DMS53 treated with DMSO at 0.1 percent for 48 hours (cell line): ENCODE measurements at regions not wholly inside any gene's neighbourhood (a gene's known extent, or its start where the extent isn't known, plus 50 kb on each side); places are given as distances from the start of the nearest gene placed in this dataset.
"Not testable (repeated sequence)": the region's sequence is repeated elsewhere in the genome, so short reads cannot be mapped to it uniquely, and the experiment has no call there.

Source experiments
- DNase-seq: peaks from one replicate; lab custom pipeline; 2025; ENCODE audit not compliant: unreplicated experiment; lab: John Stamatoyannopoulos, UW

DNA sequence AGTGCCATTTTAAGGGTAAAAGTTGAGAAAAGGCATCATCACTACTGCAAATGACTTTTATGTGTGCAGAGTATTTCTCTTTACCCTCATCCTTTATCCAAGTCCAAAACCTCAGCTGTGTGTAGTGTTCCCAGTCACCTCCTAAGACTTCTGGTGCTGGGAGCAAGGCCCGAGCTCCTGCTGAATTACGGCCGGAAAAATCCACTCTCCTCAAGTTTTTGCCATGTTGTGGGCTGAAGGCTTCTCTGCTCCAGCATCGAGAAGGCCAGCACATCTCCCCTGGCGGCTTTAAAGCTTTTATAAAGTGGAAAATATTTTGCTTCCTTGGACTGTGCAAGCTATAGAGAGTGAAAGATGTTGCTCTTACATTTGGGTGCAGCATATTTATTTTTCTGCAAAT lies 153.2 kb upstream of the THBS2 start:
- DNase-seq, result no peak

DNA sequence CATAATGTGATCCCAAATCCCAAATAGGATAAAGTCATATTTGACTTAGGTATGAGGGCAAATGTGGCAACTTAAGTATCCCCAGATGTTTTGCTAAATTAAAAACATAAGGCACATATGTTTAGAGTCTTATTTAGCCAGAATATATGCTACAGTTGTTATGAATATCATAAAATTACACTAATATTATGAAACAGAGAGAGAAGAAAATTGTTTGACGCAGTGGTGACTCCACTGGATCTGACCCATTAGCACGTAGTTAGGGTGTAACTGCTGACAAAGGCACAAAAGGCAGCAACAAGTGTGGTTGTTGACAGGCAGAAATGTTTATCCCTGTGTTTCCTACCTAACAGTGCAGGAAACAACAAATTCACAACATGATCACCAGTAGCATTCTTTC lies 152.4 kb upstream of the THBS2 start:
- no peak for DNase-seq

GRCh38 chr6:169404828-169405227 lies 151.2 kb upstream of the THBS2 start:
- DNase-seq, result no peak

- no peak for DNase-seq
Observed at GRCh38 chr6:169398342-169399105, 144.9 kb upstream of the THBS2 start.

GRCh38 chr6:169397684-169398083 lies 144.0 kb upstream of the THBS2 start:
- DNase-seq, result no peak

GRCh38 chr6:169396554-169397163 lies 143.0 kb upstream of the THBS2 start:
- no peak for DNase-seq

GRCh38 chr6:169396009-169396539 lies 142.4 kb upstream of the THBS2 start:
- DNase-seq, result not testable (repeated sequence)

DNA sequence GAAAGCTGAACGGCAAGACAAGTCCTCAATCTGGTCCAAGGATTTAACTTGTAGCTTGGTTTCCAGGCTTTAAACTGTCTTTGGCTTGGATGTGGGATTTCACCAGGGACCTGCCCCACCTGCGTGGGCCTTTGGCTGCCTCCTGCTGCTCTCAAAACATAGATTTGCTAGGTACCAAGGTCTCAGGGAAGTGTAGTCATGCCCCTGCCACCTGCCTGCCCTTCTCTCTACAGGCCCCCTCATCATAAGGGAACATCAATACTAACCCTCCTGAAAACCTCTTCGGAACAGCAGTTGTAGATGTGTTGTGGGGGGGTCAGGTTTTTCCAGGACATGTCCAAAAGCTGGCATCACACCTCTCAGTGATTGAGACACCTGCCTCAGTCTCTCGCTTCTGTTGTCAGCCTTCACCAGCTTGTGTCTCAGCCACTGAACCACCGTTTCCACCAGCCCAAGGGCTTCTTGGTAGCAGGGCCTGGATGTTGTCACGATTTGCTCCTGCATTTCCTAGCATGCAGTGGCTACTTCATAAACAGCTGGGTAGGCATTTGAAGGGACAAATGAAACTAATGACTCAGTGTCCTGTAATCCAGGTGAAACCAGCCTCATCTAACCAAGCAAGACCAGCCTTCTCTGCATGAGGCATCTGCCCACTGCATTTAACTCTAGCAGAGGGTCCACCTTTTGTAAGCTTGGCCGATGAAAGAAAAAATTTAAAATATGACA lies 141.6 kb upstream of the THBS2 start:
- no peak for DNase-seq

DNA sequence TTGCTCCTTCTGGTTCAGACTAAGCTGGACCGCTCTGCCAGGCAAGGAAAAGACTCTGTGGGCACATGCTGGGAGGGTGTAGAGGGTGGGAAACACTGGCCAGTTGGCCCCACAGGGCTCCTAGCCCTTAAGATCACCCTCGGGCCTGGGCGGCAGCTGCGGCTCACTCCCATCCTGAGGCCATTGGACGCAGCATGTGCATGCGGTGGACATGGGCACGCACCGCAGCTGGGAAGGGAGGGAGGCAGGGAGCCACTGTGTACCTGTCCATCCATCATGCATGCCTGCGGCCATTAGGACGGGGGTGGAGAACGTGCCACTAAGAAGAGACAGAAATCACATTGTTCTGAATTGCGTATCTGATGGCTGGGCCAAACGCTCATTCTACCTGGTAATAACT lies 140.1 kb upstream of the THBS2 start:
- DNase-seq, result no peak

GRCh38 chr6:169391473-169392071 lies 137.9 kb upstream of the THBS2 start:
- DNase-seq, result no peak

- DNase-seq, result no peak
Observed at GRCh38 chr6:169388395-169389166, 134.9 kb upstream of the THBS2 start.

DNA sequence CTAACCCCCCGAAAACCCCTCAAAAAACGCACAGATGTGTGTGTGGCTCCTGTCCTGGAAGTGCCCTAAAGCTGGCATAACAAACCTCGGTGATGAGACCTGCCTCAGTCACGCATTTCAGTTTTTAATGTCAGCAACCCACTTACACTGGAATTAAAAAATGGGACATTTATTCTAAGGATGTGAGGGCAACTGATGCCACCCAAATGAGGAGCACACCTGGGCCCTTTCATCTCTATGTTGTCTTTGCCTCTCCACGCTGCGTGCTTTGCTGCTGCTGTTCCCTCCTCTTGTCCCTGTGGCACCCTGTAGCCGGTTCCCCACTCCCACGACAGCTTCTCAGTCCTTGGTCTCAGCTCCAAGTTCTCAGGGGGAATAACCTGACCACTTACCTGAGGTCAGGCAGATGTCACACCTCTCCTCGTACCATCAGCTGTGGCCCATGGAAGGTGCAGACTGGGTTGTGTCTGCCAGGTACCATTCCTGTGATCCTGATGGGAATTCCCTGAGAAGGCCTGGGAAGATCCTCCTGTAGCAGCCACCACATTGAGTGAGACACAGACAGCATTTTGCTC lies 134.2 kb upstream of the THBS2 start:
- DNase-seq, result no peak

- no peak for DNase-seq
Observed at GRCh38 chr6:169386411-169387057, 132.9 kb upstream of the THBS2 start.

DNA sequence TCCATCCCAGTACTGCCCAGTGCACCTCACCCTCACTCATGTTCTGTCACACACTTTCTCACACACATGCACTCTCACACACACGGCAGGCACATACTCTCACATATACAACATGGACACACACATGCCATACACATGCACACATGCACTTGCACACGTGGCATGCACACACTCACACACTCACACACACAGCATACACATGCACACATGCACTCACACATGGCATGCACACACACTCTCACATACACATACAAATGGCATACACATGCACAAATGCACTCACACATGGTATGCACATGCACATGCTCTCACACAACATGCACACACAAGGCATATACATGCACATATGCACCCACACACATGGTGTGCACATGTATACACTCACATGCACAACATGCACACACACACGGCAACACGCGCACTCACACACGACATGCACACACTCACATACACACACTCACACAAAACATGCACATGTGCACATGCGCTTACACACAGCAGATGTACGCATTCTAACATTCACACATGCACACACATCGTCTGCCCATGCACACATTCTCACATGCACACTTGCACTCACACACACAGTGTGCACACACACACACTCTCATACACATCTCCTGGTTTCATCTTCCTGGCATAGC lies 131.7 kb upstream of the THBS2 start:
- DNase-seq, result no peak

DNA sequence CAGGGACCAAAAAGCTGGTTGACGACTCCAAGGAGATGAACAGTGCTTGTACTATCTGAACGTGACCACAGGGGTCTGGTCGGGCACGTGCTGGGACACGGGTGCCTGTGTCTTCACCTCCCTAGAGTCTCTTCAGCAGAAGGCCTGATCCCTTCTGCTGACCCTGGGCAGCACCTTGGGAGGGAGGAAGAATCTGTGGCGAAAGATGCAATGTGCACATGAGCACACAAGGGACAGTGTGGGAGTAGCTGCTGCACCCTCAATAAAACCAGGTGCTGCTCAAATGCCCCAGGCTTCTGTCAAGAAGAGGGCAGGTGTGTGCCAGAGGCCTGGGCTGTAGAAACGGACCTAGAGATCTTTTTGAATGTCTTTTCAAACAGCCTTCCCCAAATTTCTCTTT lies 130.6 kb upstream of the THBS2 start:
- no peak for DNase-seq

DNA sequence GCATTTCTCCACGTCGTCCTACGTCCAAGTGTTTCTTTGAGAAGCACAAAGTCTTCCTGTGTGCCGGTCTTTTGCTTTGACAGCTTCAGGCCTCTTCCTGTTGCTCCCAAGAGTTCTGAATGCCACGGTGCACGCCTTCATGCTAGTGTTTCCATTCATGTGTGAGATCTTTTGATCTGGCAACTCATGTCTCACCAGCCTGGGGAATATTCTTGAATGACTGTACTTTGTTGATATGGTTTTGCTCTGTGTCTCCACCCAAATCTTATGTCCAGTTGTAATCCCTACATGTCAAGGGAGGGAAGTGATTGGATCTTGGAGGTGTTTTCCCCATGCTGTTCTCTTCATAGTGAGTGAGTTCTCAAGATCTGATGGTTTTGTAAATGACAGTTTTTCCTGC lies 129.6 kb upstream of the THBS2 start:
- DNase-seq, result no peak

DNA sequence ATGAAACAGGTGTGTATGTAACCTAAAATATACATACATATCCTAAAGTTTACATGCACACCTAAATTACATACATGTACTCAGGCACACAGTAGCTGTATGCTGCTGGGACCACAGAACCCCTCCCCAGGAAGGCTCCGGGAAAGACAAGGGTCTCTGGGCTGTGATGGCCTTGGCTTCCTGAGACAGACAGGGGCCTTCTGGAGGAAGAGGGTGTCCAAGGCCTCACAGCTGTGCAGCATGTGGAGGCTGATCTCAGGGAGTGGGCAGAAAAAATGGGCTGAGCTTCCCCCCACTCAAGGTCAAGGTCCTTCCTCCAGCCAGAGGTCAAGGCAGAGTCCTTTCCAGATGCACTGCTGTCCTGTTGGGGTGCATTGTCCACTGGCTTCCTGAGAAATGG lies 129.1 kb upstream of the THBS2 start:
- DNase-seq, result no peak

- no peak for DNase-seq
Observed at GRCh38 chr6:169381988-169382387, 128.3 kb upstream of the THBS2 start.

DNA sequence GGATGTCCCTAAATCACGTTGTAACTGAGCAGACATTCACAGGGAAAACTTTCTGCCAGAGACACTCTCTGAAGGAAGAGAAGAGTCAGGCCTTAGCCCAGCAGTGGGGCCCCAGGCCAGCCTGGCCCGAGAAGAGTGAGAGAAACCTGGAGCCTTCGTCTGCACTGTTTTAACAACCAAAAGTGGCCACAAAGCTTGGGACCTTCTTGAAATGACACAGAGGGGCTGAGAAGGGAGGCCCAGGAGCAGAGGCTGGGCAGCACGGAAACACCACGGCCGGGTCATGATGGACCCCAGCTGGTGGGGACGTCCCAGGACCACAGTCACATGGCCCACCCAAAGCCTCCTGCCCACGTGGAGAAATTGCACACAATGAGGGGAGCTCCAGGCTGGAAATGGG lies 126.8 kb upstream of the THBS2 start:
- DNase-seq, result no peak
